Stimulated activated CD4-positive, alpha-beta T cell treated with anti-CD3 and anti-CD28 coated beads, Interleukin-4, amount 100 ng/mL, for 24 hours (primary cell): ENCODE measurements at regions not wholly inside any gene's neighbourhood (a gene's known extent, or its start where the extent isn't known, plus 50 kb on each side); places are given as distances from the start of the nearest gene placed in this dataset.
"Not testable (repeated sequence)": the region's sequence is repeated elsewhere in the genome, so short reads cannot be mapped to it uniquely, and the experiment has no call there.

ENCODE experiments used
- DNase-seq: peaks from one replicate; pipeline ENCODE4 v3.0.0-alpha.2; 2020

DNA sequence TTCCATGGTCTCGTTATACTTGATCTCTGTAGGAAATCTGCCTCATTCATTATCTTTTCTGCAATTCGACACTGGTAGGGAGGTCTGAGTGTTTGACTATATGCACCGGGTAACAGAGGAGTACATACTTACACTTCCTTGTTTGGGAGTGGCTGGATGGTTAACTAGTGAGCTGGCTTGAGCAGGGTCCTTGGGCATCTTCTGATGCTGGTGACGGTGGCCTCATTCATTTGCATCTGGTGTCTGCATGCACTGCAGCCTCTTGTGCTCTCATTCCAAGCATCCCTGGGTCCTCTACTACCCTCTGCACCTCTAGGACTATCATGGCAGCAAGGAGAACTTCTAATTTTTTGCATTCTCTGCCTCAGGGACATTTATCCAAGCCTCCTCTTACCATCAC is 100.0 kb upstream of the TCF4 start:
- no peak for DNase-seq

DNA sequence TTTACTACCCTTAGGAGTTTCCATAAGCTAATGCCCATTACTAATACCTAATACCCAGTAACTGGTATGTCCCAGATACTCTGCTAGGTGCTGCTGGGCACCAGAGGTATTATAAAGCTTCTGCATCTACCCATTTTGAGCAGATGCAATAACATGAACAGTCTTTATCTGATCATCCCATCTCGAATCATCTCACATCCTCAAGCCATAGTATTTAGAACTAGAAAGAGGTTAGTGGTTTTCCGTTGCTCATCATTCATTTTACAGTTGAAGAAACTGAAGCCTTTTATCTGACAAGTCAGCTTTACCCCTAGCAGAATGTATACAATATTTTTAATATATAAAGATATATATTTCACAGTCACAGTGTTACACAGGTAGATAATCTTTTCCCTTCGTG is 99.1 kb upstream of the TCF4 start:
- DNase-seq = no peak

DNA sequence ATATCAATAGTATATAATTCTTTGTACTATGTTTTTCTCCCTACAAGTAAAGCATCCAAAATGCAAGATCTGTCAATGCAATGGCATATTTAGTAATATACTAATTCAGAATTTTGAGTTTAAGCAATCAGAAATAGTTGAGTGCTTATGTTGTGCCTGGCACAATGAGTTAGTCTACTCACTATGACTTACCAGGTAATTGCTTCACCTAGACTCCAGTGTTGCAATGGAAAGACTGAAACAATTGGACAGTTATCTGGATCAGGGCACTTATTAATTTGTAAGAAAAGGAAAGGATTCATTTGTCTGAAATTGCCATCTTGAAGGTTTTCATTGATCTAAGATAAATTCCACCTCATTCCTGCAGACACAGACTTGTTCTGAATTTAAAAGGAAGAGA is 97.6 kb upstream of the TCF4 start:
- DNase-seq = no peak

DNA sequence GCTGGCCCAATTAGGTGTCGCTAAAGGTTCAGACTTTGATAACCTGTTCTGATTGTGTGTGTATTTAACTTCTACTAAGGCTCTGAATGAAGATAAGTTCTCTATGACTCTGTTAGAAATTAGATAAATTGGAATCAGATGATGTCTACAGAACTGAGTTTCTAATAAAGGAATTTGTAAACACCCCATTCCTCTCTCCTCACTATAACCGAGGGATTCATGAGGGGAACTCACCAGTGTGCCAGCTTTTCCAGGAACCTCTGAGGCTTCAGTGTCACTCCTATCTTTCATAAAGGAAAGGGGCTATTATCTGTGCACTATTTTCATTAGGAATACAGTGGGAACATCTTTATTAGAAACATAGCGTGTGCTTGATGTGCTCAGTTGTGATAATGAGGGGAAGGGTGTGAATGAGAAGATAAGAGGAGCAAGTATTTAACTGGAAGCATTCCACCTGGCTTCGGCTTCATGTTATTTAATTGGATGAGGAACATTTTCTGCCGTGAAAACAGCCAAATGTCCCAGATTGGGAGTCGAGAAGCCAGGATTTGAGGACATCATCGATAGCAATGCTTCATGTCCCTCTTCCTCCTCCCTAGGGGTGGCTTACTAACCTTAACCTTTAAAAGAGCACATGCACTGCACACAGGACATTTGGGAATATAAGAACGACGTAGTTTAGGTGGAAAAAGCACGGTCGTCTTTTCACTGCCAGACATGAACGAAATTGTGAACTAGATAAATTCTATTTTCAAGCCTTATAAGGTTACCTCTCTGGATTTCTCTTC is 84.8 kb upstream of the TCF4 start:
- DNase-seq = no peak

DNA sequence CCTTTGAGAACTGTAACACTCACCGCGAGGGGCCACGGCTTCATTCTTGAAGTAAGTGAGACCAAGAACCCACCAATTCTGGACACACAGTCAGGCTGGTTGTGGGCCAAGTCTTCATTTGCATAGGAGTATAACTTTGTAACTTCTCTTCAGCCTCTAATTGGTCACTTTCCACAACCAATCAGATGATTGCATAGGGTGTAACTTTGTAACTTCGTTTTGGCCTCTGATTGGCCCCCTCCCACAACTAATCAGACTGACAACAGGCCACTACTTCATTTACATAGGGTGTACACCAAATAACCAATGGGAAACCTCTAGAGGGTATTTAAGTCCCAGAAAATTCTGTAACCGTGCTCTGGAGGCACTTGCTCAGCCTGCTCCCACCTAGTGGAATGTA is 77.5 kb upstream of the TCF4 start:
- DNase-seq = no peak

DNA sequence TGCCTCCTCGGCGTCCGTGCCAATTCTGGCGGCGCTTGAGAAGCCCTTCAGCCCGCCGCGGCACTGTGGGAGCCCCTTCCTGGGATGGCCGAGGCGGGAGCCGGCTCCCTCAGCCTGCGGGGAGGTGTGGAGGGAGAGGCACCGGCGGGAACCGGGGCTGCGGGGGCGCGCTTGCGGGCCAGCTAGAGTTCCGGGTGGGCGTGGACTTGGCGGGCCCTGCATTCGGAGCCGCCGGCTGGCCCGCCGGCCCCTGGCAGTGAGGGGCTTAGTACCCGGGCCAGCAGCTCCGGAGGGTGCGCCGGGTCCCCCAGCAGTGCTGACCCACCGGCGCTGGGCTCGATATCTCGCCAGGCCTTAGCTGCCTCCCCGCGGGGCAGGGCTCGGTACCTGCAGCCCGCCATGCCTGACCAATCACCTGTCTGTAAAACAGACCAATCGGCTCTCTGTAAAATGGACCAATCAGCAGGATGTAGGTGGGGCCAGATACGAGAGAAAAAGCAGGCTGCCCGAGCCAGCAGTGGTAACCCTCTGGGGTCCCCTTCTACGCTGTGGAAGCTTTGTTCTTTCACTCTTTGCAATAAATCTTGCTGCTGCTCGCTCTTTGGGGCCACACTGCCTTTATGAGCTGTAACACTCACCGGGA is 76.9 kb upstream of the TCF4 start:
- DNase-seq = not testable (repeated sequence)

DNA sequence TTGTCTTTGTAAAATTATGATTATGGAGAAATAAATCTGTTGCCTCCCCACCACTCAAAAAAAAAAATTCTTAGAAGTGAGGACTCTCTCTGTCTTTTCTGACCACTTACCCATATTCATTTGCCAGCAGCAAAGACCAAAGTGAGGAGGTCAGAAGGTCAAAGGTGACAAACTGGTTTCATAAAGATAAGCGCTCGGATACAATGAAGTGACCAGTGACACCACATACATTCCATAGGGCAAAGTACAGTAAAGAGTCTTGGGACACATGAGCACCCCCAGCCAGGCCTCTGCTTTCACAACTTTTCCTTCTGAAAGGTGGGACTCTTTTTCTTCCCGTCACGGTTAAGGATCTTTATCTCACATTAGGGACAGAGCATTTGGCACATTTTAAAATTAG is 75.9 kb upstream of the TCF4 start:
- no peak for DNase-seq

DNA sequence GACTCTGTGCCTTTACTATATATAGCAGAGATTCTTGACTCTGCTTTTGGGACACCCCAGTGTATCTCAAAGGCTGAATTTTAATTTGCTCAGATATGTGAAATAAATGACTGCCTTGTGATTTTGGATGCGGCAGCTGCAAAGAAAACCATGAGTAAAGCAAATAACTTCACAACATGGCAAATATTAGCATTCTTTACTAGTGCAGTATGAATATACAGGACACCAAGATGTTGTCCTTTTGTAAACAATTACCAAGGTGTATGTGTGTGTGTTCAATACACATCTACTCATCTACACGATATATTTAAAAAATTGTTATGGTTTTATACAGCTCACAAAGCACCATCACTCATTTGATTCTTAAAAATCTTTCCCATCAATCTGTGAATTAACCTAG is 70.6 kb upstream of the TCF4 start:
- no peak for DNase-seq

DNA sequence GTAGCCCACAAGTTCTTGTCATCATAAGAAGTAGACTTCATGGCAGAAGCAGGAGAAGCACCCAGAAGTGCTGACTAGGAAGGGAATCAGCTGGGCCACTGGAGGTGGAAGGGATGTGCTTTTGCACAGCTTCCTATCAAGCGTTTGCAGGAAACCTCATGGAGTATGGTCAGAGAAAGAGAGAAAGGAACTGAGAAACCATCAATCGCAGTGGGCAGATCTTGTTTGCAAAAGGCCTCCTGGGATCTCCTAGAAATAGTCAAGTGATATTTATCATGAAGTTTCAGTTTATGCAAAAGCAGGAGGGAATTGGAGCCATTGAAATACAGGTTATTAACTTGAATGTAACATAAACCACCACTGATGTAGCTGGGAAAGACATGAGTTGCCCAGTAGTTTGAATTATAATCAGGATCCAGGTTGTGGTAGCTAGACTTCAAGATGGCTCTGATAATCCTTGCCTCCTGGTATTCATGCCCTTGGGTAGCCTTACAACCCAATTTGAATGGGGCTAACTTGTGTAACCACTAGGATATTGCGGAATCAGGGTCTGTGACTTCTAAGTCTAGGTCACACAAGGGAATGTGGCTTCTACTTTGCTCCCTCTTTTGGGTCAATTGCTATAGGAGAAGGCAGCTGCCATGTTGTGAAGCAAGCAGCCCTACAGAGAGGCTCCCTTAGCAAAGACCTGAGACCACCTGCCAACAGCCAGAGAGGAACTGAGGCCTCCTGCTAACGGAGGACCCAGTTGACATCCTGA is 69.8 kb upstream of the TCF4 start:
- no peak for DNase-seq

DNA sequence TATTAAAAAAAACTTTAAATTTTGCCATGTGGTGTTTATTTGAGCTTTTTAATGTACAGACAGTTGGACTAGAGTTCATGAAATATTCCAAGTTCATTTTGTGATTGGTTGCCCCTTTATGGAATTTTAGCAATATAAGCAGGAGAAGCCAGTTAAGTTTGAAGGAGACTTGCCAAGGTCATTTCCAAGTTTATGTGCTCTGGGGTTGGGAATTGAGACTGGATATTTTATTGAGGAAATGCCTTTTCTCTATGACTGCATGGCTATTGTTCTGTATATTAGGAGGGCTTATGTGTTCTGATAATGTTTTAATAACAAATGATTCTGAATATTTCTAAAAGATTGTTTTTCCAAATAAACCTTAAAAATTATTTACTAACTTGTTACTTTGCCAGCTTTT is 67.0 kb upstream of the TCF4 start:
- no peak for DNase-seq

DNA sequence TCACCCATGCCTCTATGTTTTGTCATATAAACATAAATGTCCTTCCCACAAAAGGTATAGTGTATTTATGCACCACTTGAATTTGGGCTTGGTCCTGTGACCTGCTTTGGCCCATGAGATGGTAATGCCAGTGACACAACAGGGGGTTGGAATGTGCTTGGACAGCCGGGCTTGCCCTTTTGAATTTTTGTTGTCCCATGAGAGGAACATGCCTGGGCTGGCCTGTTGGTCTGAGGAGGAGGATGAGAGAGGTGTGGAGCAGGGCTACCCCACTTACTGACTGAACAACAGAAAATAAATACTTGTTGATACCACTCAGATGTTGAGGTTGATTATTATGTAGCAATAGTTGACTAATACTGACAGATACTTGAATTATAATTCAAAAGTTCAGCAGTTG is 63.2 kb upstream of the TCF4 start:
- no peak for DNase-seq

DNA sequence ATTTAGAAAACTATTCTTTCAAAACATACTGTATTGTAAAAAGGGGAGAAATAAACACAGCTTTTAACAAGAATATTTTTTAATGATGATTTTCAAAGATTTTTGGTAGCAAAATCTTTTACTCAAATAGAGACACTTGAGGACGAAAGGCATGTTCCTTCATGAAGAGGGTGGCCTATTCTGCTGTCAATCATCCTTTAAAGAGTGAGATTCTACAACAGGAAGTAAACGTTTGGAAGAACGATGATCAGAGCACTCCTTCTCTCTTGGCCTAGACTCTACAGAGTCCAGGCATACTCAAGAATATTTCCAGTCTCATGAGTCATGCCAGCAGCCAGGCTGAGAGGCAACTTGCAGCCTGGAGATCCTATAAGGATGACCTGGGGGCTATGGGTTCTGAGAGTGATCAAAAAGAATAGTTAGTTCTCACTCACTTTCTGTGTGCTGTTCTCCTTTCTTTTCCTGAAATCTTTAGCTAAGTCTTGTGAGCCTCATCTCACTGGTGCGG is 62.4 kb upstream of the TCF4 start:
- no peak for DNase-seq

DNA sequence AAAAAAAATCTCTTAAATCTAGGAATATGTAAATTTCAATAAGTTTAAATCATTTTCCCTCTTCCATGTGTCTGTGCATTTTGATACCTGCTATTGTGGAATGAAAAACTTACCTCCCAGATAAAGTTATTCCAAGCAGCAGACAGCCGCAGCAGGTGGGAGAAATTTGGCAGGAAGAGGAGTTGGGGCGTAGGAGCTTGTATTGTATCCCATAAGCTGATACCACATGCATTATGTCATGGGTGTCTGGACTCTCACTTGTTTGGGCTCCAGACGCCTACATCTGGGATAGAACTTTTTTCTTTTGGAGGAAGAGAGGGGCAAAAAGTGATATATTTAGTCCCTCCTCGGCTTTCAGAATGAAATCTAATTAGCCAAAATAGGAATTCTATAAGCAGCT is 59.3 kb upstream of the TCF4 start:
- no peak for DNase-seq

DNA sequence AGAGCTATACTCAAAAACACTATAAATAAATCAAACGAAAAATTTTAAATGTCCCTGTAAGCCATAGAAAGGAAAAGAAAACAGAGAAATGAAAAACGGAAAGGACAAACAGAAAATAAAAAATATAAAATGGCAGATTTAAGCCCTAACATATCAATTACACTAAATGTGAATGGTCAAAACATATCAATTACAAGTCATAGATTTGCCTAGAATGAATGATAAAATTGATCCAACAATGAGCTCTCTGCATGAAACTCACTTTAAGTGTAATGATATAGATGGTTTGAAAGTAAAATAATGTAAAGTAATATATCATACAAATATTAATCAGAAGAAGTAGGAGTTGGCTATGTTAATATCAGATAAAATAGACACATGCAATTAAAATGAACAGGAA is 54.2 kb upstream of the TCF4 start:
- no peak for DNase-seq

DNA sequence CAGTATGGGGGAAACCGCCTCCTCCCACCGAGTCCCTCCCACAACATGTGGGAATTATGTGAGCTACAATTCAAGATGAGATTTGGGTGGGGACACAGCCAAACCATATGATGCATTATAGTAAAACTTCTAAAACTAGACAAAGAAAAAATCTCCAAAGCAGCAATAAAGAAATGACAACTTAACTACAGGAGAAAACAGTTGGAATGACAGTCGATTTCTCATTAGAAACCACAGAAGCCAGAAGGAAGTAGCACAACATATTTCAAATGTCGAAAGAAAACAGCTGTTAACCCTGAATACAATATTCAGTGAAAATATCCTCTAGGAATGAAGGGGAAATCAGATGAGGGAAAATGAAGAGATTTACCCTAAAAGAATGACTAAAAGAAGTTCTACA is 53.5 kb upstream of the TCF4 start:
- DNase-seq = no peak
